ENCODE measurements at regions not wholly inside any gene's neighbourhood (a gene's known extent, or its start where the extent isn't known, plus 50 kb on each side); places are given as distances from the start of the nearest gene placed in this dataset.
"Not testable (repeated sequence)": the region's sequence is repeated elsewhere in the genome, so short reads cannot be mapped to it uniquely, and the experiment has no call there.

DNA sequence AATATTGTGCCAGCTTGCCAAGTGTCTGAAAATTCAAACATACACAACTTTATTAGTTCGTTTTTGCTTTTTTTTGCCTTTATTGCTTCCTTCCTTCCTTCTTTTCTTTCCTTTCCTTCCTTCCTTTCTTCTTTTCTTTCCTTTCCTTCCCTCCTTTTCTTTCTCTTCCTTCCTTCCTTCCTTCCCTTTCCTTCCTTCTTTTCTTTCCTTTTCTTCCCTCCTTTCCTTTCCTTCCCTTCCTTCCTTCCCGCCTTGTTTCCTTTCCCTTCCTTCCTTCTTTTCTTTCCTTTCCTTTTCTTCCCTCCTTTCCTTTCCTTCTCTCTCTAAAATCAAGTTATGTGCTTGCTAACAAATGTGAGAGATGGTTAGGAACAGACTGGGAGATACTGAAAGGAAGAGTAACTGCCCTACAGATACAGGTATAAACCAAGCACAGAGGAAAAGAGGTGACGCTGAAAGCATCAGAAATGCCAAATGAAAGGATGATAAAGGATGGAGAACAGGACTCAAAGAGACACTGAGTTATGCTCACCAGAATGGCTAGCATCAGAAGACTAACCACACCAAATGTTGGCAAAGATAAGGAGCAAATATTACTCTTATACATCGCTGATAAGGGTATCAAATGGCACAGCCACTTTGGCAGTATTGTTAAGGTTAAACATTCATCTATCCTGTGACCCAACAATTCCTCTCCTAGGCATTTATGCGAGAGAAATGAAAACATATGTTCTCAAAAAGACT is 151.6 kb downstream of the MREG start:
- no peak for DNase-seq

DNA sequence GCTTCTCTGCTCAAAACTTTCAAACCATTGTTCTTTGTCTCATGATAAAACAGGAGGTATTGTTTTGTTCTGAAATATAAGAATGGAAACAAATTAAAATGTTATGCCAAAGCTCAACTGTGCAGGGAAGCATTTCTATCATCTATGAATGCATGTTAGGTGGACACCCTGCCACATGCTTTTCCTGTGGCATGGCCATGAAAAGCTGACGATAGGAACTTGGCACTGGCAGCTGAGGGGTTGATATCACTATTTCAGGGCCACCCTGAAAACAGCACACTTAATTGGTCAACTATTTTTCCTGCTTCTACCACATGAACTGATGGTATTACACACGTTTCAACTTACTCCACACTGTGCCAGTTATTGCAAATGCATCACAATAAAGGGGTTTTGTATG is 157.3 kb downstream of the MREG start:
- no peak for DNase-seq

DNA sequence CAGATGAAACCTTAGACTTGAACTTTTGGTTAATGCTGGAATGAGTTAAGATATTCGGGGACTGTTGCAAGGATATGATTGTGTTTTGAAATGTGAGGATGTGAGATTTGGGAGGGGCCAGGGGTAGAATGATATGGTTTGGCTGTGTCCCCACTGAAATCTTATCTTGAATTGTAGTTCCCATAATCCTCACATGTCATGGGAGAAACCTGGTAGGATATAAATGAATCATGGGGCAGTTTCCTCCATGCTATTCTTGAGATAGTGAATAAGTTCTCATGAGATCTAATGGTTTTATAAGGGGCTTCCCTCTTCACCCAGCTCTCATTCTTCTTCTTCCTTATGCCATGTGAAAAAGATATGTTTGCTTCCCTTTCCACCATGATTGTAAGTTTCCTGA is 158.0 kb downstream of the MREG start:
- not testable (repeated sequence) for DNase-seq

DNA sequence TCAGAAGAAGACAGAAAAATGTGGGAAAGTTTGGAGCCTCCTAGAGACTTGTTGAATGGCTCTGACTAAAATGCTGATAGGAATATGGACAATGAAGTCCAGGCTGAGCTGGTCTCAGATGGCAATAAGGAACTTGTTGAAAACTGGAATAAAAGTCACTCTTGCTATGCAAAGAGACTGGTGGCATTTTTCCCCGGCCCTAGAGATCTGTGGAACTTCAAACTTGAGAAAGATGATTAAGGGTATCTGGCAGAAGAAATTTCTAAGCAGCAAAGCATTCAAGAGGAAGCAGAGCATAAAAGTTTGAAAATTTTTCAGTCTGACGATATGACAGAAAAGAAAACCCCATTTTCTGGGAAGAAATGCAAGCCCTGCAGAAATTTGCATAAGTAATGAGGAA is 159.3 kb downstream of the MREG start:
- DNase-seq: no peak

GRCh38 chr2:215851696-215852095 is 161.7 kb downstream of the MREG start:
- DNase-seq: peak; percentile 31

- no peak for DNase-seq
Observed at GRCh38 chr2:215851082-215851481, 162.3 kb downstream of the MREG start.

DNA sequence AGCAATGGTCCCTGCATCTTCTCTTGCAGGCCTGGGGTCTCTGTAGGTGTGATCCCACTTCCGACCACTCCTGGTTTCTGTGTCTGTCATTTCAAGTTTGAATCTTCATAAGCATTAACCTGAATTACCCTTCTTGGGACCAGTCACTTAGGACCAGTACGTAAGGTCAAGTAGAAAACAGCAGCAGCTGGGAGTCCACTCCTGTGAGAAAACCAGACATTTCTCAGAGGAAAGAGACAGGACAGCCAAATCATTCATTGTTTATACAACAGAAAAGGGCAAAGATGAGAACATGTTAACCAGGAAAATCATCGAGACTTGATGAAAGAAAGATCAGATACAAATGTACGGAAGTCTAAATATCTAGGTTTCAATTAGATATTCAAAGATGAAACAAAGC is 163.0 kb downstream of the MREG start:
- no peak for DNase-seq

DNA sequence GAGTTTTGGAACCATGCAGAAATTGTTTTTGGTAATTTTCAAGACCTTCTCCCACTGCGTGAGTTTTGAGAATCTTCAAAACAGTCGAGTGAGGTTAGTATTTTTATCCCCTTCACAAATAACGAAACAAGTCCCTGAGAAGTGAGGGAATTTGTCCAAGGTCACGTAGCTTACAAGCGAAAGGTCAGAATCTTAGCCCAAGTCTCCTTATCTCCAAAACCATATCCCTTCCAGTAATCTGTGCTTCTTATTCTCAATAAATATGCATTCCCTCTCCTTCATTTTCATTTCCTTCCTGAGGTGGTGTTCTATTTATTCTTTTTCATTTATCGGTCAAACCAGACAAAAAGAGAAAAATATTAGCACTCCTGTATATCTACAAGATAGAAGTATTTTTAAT is 163.6 kb downstream of the MREG start:
- DNase-seq: no peak

- no peak for DNase-seq
Observed at GRCh38 chr2:215848698-215849097, 164.7 kb downstream of the MREG start.

DNA sequence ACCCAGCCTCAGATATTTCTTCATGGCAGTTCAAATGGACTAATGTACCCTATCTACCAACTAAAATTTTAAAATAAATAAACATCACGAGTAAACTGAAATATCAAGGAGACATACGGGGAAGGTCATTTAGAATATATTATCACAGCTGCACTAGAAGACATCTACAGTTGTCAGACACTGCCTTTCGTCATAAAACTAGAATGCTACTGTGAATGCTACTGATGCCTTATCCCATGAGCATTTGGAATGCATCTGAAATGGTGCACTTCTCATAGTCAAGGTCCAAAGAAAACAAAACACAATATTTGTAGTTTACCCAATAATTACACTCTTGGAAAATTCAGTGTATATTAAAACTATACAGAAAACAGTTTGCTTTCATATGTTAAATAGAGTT is 165.2 kb downstream of the MREG start:
- DNase-seq: no peak

DNA sequence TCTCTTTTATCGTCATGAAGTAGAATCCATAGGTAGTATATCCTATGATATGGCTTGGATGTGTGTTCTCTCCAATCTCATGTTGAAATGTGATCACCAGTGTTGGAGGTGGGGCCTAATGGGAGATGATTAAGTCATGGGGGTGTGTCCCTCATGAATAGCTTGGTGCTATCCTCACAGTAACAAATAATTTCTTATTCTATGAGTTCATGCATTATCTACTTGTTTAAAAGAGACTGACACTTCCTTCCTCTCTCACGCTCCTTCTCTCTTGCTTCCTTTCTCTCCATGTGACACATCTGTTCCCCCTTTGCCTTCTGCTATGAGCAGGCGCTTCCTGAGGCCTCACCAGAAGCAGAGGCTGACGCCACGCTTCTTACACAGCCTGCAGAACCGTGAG is 165.6 kb downstream of the MREG start:
- DNase-seq: no peak

GRCh38 chr2:215847056-215847455 is 166.3 kb downstream of the MREG start:
- DNase-seq: no peak

- no peak for DNase-seq
Observed at GRCh38 chr2:215845839-215846586, 167.3 kb downstream of the MREG start.

DNA sequence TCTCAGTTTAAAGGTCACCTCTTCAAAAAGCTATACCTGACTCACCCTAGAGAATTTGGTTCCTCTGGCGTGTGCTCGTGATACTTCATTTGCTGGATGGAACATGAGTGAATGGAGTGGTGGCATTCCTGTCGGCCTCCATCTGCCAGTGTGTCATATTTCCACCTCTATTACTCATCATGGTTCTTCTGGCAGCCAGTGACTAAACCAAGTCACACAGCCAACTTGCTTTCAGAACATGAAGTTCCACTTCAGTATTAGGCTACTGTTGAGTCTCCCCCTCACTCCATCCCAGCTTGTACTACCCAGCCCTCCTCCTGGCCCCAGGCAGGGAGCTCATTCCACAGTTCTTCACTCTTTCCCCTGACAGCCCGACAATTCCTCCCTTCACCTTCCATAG is 169.8 kb downstream of the MREG start:
- no peak for DNase-seq

DNA sequence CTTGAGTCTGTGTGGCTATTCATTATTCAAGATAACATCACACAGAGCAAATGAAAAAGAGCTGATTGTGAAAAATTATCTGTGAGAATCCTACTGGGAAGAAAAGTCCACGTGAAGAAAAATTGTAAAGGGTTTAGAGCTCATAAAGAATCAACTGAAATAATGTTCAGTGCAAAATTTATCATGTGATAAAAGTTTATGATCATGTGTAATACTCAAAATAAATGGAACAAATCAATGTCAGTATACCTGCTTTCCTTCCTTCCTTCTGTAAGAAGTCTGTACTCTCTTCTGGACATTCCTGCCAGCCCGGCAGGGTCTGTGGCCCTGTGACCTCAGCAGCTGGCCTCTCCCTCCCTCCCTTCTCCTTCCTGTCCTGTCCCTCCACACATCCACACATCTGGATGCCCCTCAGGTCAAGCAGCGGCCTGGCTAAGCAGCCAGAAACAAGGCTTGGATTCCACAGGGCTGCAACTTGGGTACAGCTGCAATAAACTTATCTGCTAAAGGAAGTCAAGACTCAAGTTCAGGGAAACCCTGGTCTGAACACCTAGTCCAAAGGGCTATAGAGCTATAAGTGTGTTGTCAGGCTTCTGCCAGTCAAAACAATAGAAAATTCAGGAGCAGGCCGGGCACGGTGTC is 172.1 kb downstream of the MREG start:
- no peak for DNase-seq

DNA sequence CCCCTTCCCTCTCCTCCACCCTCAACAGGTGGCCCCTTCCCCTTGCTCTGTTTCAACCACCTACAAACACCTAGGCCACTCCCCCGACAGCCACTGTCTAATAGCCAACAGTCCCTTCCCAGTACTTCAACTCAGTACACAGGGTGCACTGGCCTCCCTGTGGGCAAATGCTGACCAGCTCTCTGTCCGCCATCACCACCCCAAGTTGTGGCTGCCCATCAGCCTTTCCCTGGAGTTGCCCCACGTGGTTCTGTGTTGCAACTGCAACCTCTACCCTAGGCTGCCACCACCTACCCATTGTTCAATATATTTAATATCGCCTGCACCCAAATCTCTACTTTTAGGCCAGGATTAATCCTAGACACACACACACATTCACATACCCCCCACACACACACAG is 173.5 kb downstream of the MREG start:
- no peak for DNase-seq

DNA sequence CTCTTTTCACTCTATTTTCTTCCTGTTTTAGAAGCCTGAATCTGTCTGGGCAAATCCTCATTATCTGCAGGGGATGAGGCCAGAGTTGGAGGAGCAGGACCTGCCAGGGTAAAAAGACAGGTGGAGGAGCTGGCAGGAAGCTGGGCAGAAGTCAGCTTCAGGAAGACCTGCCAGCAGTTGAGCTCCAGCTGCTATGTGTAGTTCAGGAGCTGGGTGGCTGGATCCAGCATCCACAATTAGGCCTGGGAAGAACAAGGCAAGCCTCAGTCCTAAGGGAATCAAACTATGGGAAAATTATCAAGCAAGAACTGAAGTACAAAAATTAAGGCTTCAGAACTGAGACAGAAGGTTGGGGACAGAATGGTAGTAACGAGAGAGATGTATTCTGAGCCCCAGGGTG is 174.0 kb downstream of the MREG start:
- no peak for DNase-seq

GRCh38 chr2:215836881-215837280 is 176.5 kb downstream of the MREG start:
- DNase-seq: no peak

GRCh38 chr2:215835657-215836056 is 177.7 kb downstream of the MREG start:
- DNase-seq: no peak

- no peak for DNase-seq
Observed at GRCh38 chr2:215835231-215835630, 178.1 kb downstream of the MREG start.

- no peak for DNase-seq
Observed at GRCh38 chr2:215833531-215834162, 179.7 kb downstream of the MREG start.

DNA sequence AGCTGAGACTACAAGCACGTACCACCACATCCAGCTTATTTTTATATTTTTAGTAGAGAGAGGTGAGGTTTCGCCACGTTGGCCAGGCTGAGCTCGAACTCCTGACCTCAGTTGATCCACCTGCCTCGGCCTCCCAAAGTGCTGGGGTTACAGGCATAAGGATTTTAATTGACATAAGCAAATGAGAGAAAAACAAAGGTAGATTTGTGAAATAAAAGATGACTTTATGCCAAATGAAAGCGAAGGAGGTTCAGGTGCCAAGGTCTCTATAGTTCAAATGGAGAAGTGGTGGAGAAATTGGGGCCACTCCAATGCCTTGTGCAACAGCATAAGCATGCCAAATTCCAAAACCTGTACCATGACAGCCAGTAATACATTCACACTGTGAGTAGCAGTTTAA is 180.6 kb downstream of the MREG start:
- DNase-seq: no peak

DNA sequence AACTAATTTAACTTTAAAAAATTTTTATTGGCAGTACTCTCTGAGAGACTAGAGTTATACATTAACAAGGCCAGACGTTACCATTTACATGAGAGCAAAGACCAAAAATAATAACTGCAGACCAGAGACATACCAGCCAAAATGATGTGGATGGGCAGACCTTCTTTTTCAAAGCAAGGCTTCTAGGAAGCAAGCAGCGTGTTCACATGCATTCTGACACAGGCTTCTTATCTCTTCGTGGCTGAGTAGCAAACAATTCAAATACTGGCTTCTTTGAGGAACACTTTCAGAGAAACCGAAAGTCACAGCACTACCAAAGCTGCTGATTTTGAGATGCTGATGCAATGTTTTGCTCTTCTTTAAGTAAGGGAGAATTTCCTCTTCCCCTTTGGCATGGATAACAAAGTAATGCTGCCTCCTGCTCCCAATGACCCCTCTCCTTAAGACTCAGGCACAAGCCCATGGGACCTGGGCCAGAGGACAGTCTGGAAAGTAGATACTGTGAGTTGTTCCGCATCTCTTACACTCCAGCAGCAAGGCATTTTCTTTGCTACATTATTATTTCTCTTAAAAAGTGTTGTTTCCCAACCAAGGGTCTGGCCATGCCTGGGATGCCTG is 181.9 kb downstream of the MREG start:
- DNase-seq: no peak

Measured in NCI-H2081 treated with DMSO at 0.1 percent for 48 hours (cell line).